Type B pancreatic cell (in vitro differentiated cells): ENCODE measurements at regions not wholly inside any gene's neighbourhood (a gene's known extent, or its start where the extent isn't known, plus 50 kb on each side); places are given as distances from the start of the nearest gene placed in this dataset.

Experiments
- DNase-seq: peaks from one replicate; pipeline ENCODE4 v3.0.0; 2021; ENCODE audit warnings: mixed read lengths; ENCODE audit not compliant: unreplicated experiment; ENCODE audit errors: extremely low spot score
- H3K27ac Mint-ChIP-seq: 2 replicates; pipeline ENCODE4 v1.8.0; 2021; ENCODE audit warnings: mild to moderate bottlenecking, mixed read lengths
- H3K27me3 Mint-ChIP-seq: 2 replicates; pipeline ENCODE4 v1.8.0; 2021; ENCODE audit warnings: mixed read lengths
- H3K36me3 Mint-ChIP-seq: 2 replicates; pipeline ENCODE4 v1.8.0; 2021; ENCODE audit warnings: mixed read lengths
- H3K4me1 Mint-ChIP-seq: one replicate; pipeline ENCODE4 v1.8.0; 2021; ENCODE audit warnings: mixed read lengths; ENCODE audit not compliant: unreplicated experiment
- H3K4me3 Mint-ChIP-seq: 2 replicates; pipeline ENCODE4 v1.8.0; 2021; ENCODE audit warnings: mild to moderate bottlenecking, mixed read lengths
- H3K9me3 Mint-ChIP-seq: 2 replicates; pipeline ENCODE4 v1.8.0; 2021; ENCODE audit warnings: mixed read lengths
- TF ChIP-seq, protein P1 (sequence below): fragments of 200-600 bp; sonication (generic); conservative IDR thresholded peaks from 2 replicates; pipeline ENCODE4 v1.5.0; 2021; ENCODE audit warnings: antibody characterized with exemption, mild to moderate bottlenecking

DNA sequence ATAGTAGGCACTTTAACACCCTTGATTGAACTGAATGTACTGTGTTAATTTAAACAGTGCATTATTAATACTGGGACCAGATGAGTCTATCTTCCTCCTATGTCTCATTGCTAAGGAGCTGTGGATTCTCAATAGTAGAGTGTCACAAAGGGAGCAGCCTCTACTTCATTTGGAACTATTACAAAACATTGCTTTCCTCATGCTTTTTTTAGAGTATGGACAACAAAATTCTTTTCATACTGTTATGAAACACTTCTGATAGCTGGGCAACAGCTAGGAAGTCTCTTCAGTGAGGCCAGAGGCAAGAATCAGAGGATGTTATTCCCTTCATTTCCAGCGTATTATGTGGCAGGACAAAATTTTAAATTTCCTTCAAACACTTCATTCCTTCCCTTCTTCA, 160.8 kb downstream of the FBXO8 start:
- no peak overlapping the region for H3K4me3 Mint-ChIP-seq
- TF ChIP-seq, protein P1, sequence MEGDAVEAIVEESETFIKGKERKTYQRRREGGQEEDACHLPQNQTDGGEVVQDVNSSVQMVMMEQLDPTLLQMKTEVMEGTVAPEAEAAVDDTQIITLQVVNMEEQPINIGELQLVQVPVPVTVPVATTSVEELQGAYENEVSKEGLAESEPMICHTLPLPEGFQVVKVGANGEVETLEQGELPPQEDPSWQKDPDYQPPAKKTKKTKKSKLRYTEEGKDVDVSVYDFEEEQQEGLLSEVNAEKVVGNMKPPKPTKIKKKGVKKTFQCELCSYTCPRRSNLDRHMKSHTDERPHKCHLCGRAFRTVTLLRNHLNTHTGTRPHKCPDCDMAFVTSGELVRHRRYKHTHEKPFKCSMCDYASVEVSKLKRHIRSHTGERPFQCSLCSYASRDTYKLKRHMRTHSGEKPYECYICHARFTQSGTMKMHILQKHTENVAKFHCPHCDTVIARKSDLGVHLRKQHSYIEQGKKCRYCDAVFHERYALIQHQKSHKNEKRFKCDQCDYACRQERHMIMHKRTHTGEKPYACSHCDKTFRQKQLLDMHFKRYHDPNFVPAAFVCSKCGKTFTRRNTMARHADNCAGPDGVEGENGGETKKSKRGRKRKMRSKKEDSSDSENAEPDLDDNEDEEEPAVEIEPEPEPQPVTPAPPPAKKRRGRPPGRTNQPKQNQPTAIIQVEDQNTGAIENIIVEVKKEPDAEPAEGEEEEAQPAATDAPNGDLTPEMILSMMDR, result no peak
- H3K9me3 Mint-ChIP-seq, result no peaks in the 10 kb centered on the region
- no peaks in the 10 kb centered on the region for H3K36me3 Mint-ChIP-seq
- no peak for DNase-seq
- peaks cover 12% of the 10 kb centered on the region for H3K4me1 Mint-ChIP-seq
- H3K27ac Mint-ChIP-seq, result no peak overlapping the region
- H3K27me3 Mint-ChIP-seq, result peaks cover 27% of the 10 kb centered on the region

DNA sequence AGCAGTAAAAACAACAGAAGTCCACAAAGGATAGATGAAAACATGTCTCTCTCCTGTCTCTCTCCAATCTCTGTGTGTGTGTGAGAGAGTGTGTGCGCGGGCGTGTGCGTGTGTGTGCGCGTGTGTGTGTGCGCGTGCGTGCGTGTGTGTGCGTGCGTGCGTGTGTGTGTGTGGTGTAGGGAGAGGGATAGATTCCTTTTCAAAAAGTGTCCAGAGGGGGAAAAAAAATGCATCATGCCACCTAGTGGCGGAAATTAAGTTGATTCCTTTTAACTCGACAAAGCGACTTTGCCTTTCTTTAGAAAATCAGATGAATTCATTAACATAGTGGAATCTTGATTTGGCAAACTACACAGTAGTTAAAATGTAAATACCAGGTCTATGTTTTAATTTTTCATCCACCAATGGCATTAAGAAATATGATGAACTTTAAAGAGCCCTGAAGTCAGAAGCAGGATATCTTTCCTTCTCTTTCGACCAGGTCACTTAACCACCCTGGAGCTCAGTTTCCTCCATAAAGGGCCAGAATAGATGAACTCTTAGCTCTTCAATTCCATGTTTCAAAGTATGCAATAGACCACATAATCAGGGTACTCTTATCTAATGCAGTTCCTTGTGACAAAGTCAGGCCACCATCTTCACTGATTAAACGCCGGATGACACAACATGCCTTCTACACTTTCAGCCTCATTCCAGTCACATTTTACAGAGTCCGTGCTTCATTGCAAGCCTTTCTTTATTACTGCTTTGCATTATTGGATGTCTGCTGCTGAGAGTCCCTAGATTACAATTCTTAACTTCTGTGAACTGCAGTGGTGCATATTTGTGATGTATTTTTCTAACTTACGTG, 162.8 kb downstream of the FBXO8 start:
- Mint-ChIP-seq H3K27ac (peak overlapping the region; percentile 39), H3K36me3 (no peaks in the 10 kb centered on the region), H3K4me1 (peaks cover 12% of the 10 kb centered on the region), H3K9me3 (no peaks in the 10 kb centered on the region), H3K4me3 (peak overlapping the region; percentile 88), H3K27me3 (peaks cover 23% of the 10 kb centered on the region)
- TF ChIP-seq, protein P1, result peak; percentile 77
- DNase-seq, result no peak

DNA sequence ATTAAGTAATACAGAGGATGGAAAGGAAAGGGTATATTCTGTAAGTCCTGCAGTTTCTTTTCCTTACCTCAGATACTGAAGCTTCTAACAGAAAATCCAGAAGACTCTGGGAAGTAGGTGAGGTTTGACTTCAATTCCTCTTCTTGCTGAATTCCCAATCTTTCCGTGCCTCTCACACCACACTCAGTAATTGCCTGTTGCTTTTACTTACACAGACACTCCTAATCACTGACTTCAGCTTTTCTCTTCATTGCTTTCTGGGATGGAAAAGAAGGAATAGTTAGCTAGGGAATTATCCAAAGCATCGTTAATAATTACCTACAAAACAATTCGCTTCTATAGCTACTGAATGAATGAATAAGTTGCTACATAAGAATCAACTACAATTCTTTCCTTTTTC, 163.6 kb downstream of the FBXO8 start:
- no peaks in the 10 kb centered on the region for H3K9me3 Mint-ChIP-seq
- no peaks in the 10 kb centered on the region for H3K36me3 Mint-ChIP-seq
- peak overlapping the region; percentile 39 for H3K27ac Mint-ChIP-seq
- TF ChIP-seq, protein P1, result no peak
- DNase-seq, result no peak
- H3K4me1 Mint-ChIP-seq, result peaks cover 12% of the 10 kb centered on the region
- H3K27me3 Mint-ChIP-seq, result peaks cover 18% of the 10 kb centered on the region
- peak overlapping the region; percentile 88 for H3K4me3 Mint-ChIP-seq

DNA sequence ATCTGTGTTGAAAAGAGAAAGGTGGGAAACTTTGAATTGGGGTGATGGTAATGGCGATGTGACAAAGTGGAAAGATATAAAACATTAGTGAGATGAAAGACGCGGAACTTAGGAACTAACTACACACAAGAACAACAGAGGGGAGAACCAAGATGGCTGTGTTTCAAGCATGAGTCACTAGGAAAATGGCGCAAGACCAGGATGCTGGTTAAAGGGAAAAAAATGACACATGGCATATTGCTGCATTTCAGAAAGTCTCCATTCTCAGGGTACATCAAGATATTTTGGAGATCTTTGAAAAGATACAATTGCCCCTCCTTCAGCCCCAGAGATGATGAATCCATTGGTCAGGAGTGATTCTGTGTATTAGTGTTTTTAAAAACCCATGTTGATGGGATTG, 164.4 kb downstream of the FBXO8 start:
- TF ChIP-seq, protein P1, result no peak
- H3K36me3 Mint-ChIP-seq, result no peaks in the 10 kb centered on the region

DNA sequence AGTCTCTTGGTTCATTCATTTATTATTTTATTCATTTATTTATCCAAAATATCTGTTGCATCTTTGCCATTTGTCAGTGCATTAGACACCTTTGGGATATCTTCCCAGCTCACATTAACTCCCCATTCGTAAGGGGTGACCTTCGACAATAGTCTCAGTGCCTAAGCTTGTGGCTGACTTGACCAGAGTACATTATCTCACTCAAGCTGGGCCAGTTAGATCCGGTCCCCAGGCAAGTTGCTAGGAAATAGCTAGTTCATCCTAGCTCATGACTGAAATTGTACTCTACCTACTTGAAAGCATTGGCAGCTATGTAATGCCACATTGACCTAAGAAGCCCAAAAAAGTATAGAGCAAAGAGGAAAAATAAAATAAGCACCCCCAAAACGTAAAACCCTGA, 165.3 kb downstream of the FBXO8 start:
- H3K4me1 Mint-ChIP-seq, result peaks cover 12% of the 10 kb centered on the region
- H3K9me3 Mint-ChIP-seq, result no peaks in the 10 kb centered on the region
- DNase-seq, result no peak
- H3K4me3 Mint-ChIP-seq, result no peak overlapping the region
- H3K27me3 Mint-ChIP-seq, result peaks cover 15% of the 10 kb centered on the region
- TF ChIP-seq, protein P1, result no peak
- no peak overlapping the region for H3K27ac Mint-ChIP-seq
- no peaks in the 10 kb centered on the region for H3K36me3 Mint-ChIP-seq

More for the DNA sequence above, 164.4 kb downstream of the FBXO8 start:
- H3K4me3 Mint-ChIP-seq, result peak overlapping the region; percentile 12
- peaks cover 12% of the 10 kb centered on the region for H3K4me1 Mint-ChIP-seq
- H3K27ac Mint-ChIP-seq, result no peak overlapping the region
- H3K9me3 Mint-ChIP-seq, result no peaks in the 10 kb centered on the region
- H3K27me3 Mint-ChIP-seq, result peaks cover 15% of the 10 kb centered on the region
- DNase-seq, result no peak
